H1 (cell line): ENCODE measurements at regions not wholly inside any gene's neighbourhood (a gene's known extent, or its start where the extent isn't known, plus 50 kb on each side); places are given as distances from the start of the nearest gene placed in this dataset.

ENCODE experiments used
- CTCF ChIA-PET: fragments of 300-600 bp; sonication (Branson Sonifier 250); formaldehyde crosslinking; loops from one replicate; lab custom pipeline; 2021; ENCODE audit not compliant: partially characterized antibody; lab: Charles Lee
- POLR2A ChIA-PET: fragments of 300-600 bp; sonication (Branson Sonifier 250); formaldehyde crosslinking; loops from one replicate; lab custom pipeline; 2021; ENCODE audit warnings: inconsistent platforms; ENCODE audit not compliant: partially characterized antibody; lab: Charles Lee
- DNase-seq, 2 experiments: peaks; one replicate each; pipeline versions ENCODE4 v3.0.0 to v3.0.0-alpha.2; 2010 to 2022; ENCODE audit warnings: low spot score in 2 of 2, low read depth in 1 of 2, mixed read lengths in 1 of 2
- FAIRE-seq: peaks from 2 replicates; lab custom pipeline; 2011; peaks lifted over from hg19 to GRCh38; lab: Jason Lieb, UNC
- H2AFZ ChIP-seq: 2 replicates; pipeline ENCODE4 v1.8.1; 2012; ENCODE audit warnings: low read length, inconsistent platforms
- H2AK5ac ChIP-seq: 2 replicates; pipeline ENCODE4 v1.6.1; 2013; ENCODE audit warnings: low read depth, low read length
- H2BK120ac ChIP-seq: replicated peaks from 2 replicates; pipeline ENCODE3; 2013; ENCODE audit warnings: low read depth, low read length, inconsistent platforms
- H2BK12ac ChIP-seq: 2 replicates; pipeline ENCODE4 v1.6.1; 2013; ENCODE audit warnings: low read depth, low read length
- H2BK15ac ChIP-seq: 2 replicates; pipeline ENCODE4 v1.6.1; 2013; ENCODE audit warnings: low read length
- H2BK20ac ChIP-seq: 2 replicates; pipeline ENCODE4 v1.6.1; 2013; ENCODE audit warnings: low read length
- H2BK5ac ChIP-seq: 2 replicates; pipeline ENCODE4 v1.6.1; 2013; ENCODE audit warnings: low read depth, low read length
- H3K14ac ChIP-seq: 2 replicates; pipeline ENCODE4 v1.6.1; 2013; ENCODE audit warnings: inconsistent platforms; ENCODE audit not compliant: insufficient read length
- H3K18ac ChIP-seq: 2 replicates; pipeline ENCODE4 v1.6.1; 2013; ENCODE audit warnings: low read length; ENCODE audit errors: extremely low read depth
- H3K23ac ChIP-seq: 2 replicates; pipeline ENCODE4 v1.6.1; 2013; ENCODE audit warnings: inconsistent platforms; ENCODE audit not compliant: insufficient read length
- H3K23me2 ChIP-seq: 2 replicates; pipeline ENCODE4 v1.6.1; 2013; ENCODE audit warnings: low read depth, low read length
- H3K27ac ChIP-seq: 2 replicates; pipeline ENCODE4 v1.6.1; 2011; ENCODE audit warnings: low read depth, low read length, inconsistent platforms
- H3K27me3 ChIP-seq, 4 experiments: replicated peaks in 1 of 4; 1 replicate in 1 of 4; 2 replicates in 3 of 4; pipeline versions ENCODE4 v1.6.1 to v1.8.1; 2011 to 2013; ENCODE audit warnings: low read length in 3 of 4, mild to moderate bottlenecking in 3 of 4, inconsistent platforms in 2 of 4, mixed read lengths in 2 of 4, moderate library complexity in 1 of 4; ENCODE audit not compliant: control insufficient read depth in 3 of 4, insufficient read depth in 3 of 4; ENCODE audit errors: extremely low read depth in 1 of 4
- H3K36me3 ChIP-seq, 4 experiments: 2 replicates each; pipeline versions ENCODE4 v1.6.1 to v1.8.1; 2011 to 2013; ENCODE audit warnings: mild to moderate bottlenecking in 4 of 4, low read length in 3 of 4, moderate library complexity in 2 of 4, control low read depth in 1 of 4, inconsistent platforms in 1 of 4; ENCODE audit not compliant: insufficient read depth in 4 of 4, control insufficient read depth in 2 of 4
- H3K4ac ChIP-seq: replicated peaks from 2 replicates; pipeline ENCODE3; 2013; ENCODE audit warnings: low read length, low read depth, mixed read lengths, inconsistent platforms; ENCODE audit not compliant: insufficient read length
- H3K4me1 ChIP-seq, 4 experiments: replicated peaks in 1 of 4; 1 replicate in 1 of 4; 2 replicates in 3 of 4; pipeline versions ENCODE4 v1.6.1 to v1.8.1; 2011 to 2013; ENCODE audit warnings: low read length in 3 of 4, inconsistent platforms in 2 of 4, mixed read lengths in 1 of 4; ENCODE audit not compliant: insufficient read depth in 4 of 4, control insufficient read depth in 3 of 4
- H3K4me2 ChIP-seq, 2 experiments: 2 replicates each; pipeline versions ENCODE4 v1.6.1 to v1.8.1; 2011 to 2013; ENCODE audit warnings: low read depth in 2 of 2, low read length in 2 of 2, control low read depth in 1 of 2, inconsistent platforms in 1 of 2, mild to moderate bottlenecking in 1 of 2; ENCODE audit not compliant: insufficient read depth in 1 of 2
- H3K4me3 ChIP-seq, 4 experiments: fragments of 200-600, 300-600 bp in 1 of 4; sonication (generic), shearing (Covaris generic), sonication (Bioruptor Twin) in 1 of 4; 2 replicates each; pipeline versions ENCODE4 v1.5.1 to v1.8.1; 2011 to 2016; ENCODE audit warnings: low read length in 4 of 4, low read depth in 3 of 4, control low read depth in 2 of 4, inconsistent platforms in 2 of 4, mild to moderate bottlenecking in 2 of 4, mixed read lengths in 1 of 4, moderate library complexity in 1 of 4; ENCODE audit not compliant: insufficient read depth in 2 of 4; ENCODE audit errors: extremely low read depth in 1 of 4
- H3K56ac ChIP-seq: replicated peaks from 2 replicates; pipeline ENCODE3; 2013; ENCODE audit warnings: low read depth, mild to moderate bottlenecking, mixed read lengths, low read length, inconsistent platforms; ENCODE audit not compliant: insufficient read length
- H3K79me1 ChIP-seq: 2 replicates; pipeline ENCODE4 v1.6.1; 2013; ENCODE audit warnings: low read depth, low read length, control low read depth
- H3K79me2 ChIP-seq, 2 experiments: 2 replicates each; pipeline versions ENCODE4 v1.6.1 to v1.8.1; 2012 to 2013; ENCODE audit warnings: low read length in 2 of 2, mild to moderate bottlenecking in 2 of 2, inconsistent platforms in 1 of 2; ENCODE audit not compliant: insufficient read depth in 2 of 2, control insufficient read depth in 1 of 2
- H3K9ac ChIP-seq, 4 experiments: replicated peaks in 1 of 4; 1 replicate in 1 of 4; 2 replicates in 3 of 4; pipeline versions ENCODE4 v1.6.1 to v1.8.1; 2011 to 2013; ENCODE audit warnings: low read depth in 3 of 4, low read length in 3 of 4, control low read depth in 2 of 4, mild to moderate bottlenecking in 2 of 4, moderate library complexity in 2 of 4, inconsistent platforms in 1 of 4; ENCODE audit errors: extremely low read depth in 1 of 4
- H3K9me3 ChIP-seq, 2 experiments: 2 replicates each; pipeline versions ENCODE4 v1.6.1 to v1.8.1; 2012 to 2013; ENCODE audit warnings: mild to moderate bottlenecking in 2 of 2, moderate library complexity in 2 of 2, control low read depth in 1 of 2, inconsistent platforms in 1 of 2, low read depth in 1 of 2, low read length in 1 of 2, mixed read lengths in 1 of 2; ENCODE audit not compliant: insufficient read depth in 2 of 2
- H4K20me1 ChIP-seq, 2 experiments: replicated peaks in 1 of 2; 2 replicates each; pipeline versions ENCODE3 to v1.8.1; 2011 to 2013; ENCODE audit warnings: inconsistent platforms in 2 of 2, low read length in 2 of 2, mild to moderate bottlenecking in 1 of 2; ENCODE audit not compliant: insufficient read depth in 2 of 2, control insufficient read depth in 1 of 2
- H4K5ac ChIP-seq: 2 replicates; pipeline ENCODE4 v1.6.1; 2013; ENCODE audit warnings: low read length, low read depth, mixed read lengths, inconsistent platforms; ENCODE audit not compliant: insufficient read length
- H4K8ac ChIP-seq: 2 replicates; pipeline ENCODE4 v1.8.0; 2013; ENCODE audit warnings: mild to moderate bottlenecking, moderate library complexity, low read length, inconsistent platforms; ENCODE audit not compliant: insufficient read depth; ENCODE audit errors: extremely low read depth
- H4K91ac ChIP-seq: replicated peaks from 2 replicates; pipeline ENCODE3; 2013; ENCODE audit warnings: low read length, mixed read lengths, inconsistent platforms; ENCODE audit not compliant: insufficient read length
- KDM5A ChIP-seq: fragments of 200-600 bp; IDR thresholded peaks from 2 replicates; pipeline ENCODE4 v1.7.1; 2012; ENCODE audit warnings: mild to moderate bottlenecking, low read length, inconsistent platforms, mixed read lengths
- POU5F1 ChIP-seq: IDR thresholded peaks from 2 replicates; pipeline ENCODE4 v1.6.1; 2011; ENCODE audit warnings: low read depth, mild to moderate bottlenecking, low read length, moderate library complexity
- WGBS, 2 experiments: shearing (Covaris generic) in 1 of 2; methylation state at CpG; one replicate each; pipeline versions ENCODE4 v1.1.6 to v1.1.7; 2013 to 2015; ENCODE audit warnings: low lambda C conversion rate in 2 of 2, mixed read lengths in 2 of 2, inconsistent platforms in 1 of 2, low coverage in 1 of 2, missing lambda C conversion rate in 1 of 2; ENCODE audit not compliant: insufficient replicate concordance in 2 of 2, insufficient coverage in 1 of 2, insufficient read length in 1 of 2; ENCODE audit errors: extremely low coverage in 1 of 2, missing lambda C conversion rate in 1 of 2; 5-methylcytosine and 5-hydroxymethylcytosine counted together

- POLR2A ChIA-PET = no interaction called here
- H2BK120ac ChIP-seq = no peak overlapping the region
These were observed 57.0 kb upstream of the LMX1B start for GRCh38 chr9:126556560-126557250.

More at GRCh38 chr9:126556560-126557250, 57.0 kb upstream of the LMX1B start:
- no peaks in the 10 kb centered on the region for H3K36me3 ChIP-seq
- peaks cover 0 to 2% (median 0%) of the 10 kb centered on the region in 4 experiments; a peak in 2 of 7 replicates for H3K4me1 ChIP-seq
- no peak overlapping the region for H3K18ac ChIP-seq
- H3K23ac ChIP-seq = no peak overlapping the region
- H4K5ac ChIP-seq = no peak overlapping the region
- H3K14ac ChIP-seq = no peak overlapping the region
- no peak for FAIRE-seq
- no peak overlapping the region for H2AK5ac ChIP-seq
- TF ChIP-seq KDM5A = no peak
- TF ChIP-seq POU5F1 = no peak
- no peak overlapping the region for H3K4ac ChIP-seq
- no peak overlapping the region for H3K27ac ChIP-seq
- H4K8ac ChIP-seq = peak overlapping the region; percentile 28; the same call in 1 of the 2 replicates
- H2AFZ ChIP-seq = no peak overlapping the region; the same call in 1 of the 2 replicates
- peak overlapping the region; percentile 71; the same call in 1 of the 2 replicates for H2BK12ac ChIP-seq
- H2BK15ac ChIP-seq = no peak overlapping the region; the same call in 1 of the 2 replicates
- CTCF ChIA-PET = interaction anchor here (0.6 to 12.5 kb wide), 12 partner anchors 8 to 225 kb away, joined by 3 to 343 read pairs (median 6); no protein-coding TSS in a partner anchor
- no peak overlapping the region for H4K91ac ChIP-seq
- H2BK20ac ChIP-seq = peak overlapping the region; percentile 35; the same call in 1 of the 2 replicates
- no peak overlapping the region for H2BK5ac ChIP-seq
- no peak overlapping the region for H3K4me2 ChIP-seq
- H4K20me1 ChIP-seq = no peaks in the 10 kb centered on the region
- 91% methylated on average over 20 of the region's 21 CpGs; no CpG with 5 or more reads in 1 of the 2 experiments for whole genome bisulfite sequencing, 2 experiments
- no peak overlapping the region for H3K4me3 ChIP-seq
- H3K56ac ChIP-seq = no peak overlapping the region
- H3K9ac ChIP-seq = no peak overlapping the region
- no peaks in the 10 kb centered on the region for H3K23me2 ChIP-seq
- no peaks in the 10 kb centered on the region for H3K79me2 ChIP-seq
- no peaks in the 10 kb centered on the region; a peak in 1 of 7 replicates for H3K27me3 ChIP-seq
- H3K79me1 ChIP-seq = no peaks in the 10 kb centered on the region
- H3K9me3 ChIP-seq = no peaks in the 10 kb centered on the region
- no peak for DNase-seq
